ENCODE measurements at regions not wholly inside any gene's neighbourhood (a gene's known extent, or its start where the extent isn't known, plus 50 kb on each side); places are given as distances from the start of the nearest gene placed in this dataset.

GRCh38 chr15:31179693-31180092 is 78.2 kb upstream of the TRPM1 start:
- TF ChIP-seq POLR2A (IDR thresholded peaks at IDR 0.05), result no peak
- TF ChIP-seq, protein P1, sequence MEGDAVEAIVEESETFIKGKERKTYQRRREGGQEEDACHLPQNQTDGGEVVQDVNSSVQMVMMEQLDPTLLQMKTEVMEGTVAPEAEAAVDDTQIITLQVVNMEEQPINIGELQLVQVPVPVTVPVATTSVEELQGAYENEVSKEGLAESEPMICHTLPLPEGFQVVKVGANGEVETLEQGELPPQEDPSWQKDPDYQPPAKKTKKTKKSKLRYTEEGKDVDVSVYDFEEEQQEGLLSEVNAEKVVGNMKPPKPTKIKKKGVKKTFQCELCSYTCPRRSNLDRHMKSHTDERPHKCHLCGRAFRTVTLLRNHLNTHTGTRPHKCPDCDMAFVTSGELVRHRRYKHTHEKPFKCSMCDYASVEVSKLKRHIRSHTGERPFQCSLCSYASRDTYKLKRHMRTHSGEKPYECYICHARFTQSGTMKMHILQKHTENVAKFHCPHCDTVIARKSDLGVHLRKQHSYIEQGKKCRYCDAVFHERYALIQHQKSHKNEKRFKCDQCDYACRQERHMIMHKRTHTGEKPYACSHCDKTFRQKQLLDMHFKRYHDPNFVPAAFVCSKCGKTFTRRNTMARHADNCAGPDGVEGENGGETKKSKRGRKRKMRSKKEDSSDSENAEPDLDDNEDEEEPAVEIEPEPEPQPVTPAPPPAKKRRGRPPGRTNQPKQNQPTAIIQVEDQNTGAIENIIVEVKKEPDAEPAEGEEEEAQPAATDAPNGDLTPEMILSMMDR (IDR thresholded peaks at IDR 0.05), result no peak

Data from ovary (tissue), 3 donors.